SK-N-SH treated with all-trans-retinoic acid at 6 μM for 48 hours (cell line): ENCODE measurements at regions not wholly inside any gene's neighbourhood (a gene's known extent, or its start where the extent isn't known, plus 50 kb on each side); places are given as distances from the start of the nearest gene placed in this dataset.

Source experiments
- ATAC-seq: fragments of 200-7000 bp; cut with Tn5 transposase; 3 replicates; pipeline ENCODE4 v1.9.1; 2020; ENCODE audit warnings: mild to moderate bottlenecking, moderate library complexity
- ARNTL ChIP-seq: fragments of 450-650 bp; formaldehyde crosslinking; IDR thresholded peaks from 2 replicates; pipeline ENCODE4 v1.5.0; 2020; ENCODE audit warnings: low read depth, mild to moderate bottlenecking, moderate library complexity, borderline replicate concordance
- CREB5 ChIP-seq: fragments of 250-450 bp; sonication (Bioruptor Pico); IDR thresholded peaks from 2 replicates; pipeline ENCODE4 v1.5.1; 2020; ENCODE audit warnings: low read depth, mild to moderate bottlenecking, moderate library complexity
- CSDC2 ChIP-seq: fragments of 250-450 bp; sonication (Bioruptor Pico); IDR thresholded peaks from 2 replicates; pipeline ENCODE4 v1.5.0; 2020; ENCODE audit warnings: mild to moderate bottlenecking, moderate library complexity
- ESRRG ChIP-seq: fragments of 250-450 bp; sonication (Bioruptor Pico); IDR thresholded peaks from 2 replicates; pipeline ENCODE4 v1.6.1; 2021; ENCODE audit warnings: mild to moderate bottlenecking
- GLIS3 ChIP-seq: fragments of 250-450 bp; sonication (Bioruptor Pico); IDR thresholded peaks from 2 replicates; pipeline ENCODE4 v1.5.0; 2020; ENCODE audit warnings: mild to moderate bottlenecking, moderate library complexity
- ISL1 ChIP-seq: fragments of 250-450 bp; sonication (Bioruptor Pico); IDR thresholded peaks from 2 replicates; pipeline ENCODE4 v2.1.2; 2022; ENCODE audit warnings: mild to moderate bottlenecking, moderate library complexity
- OSR1 ChIP-seq: fragments of 250-450 bp; sonication (Bioruptor Pico); IDR thresholded peaks from 2 replicates; pipeline ENCODE4 v1.8.0; 2022; ENCODE audit warnings: moderate library complexity, mild to moderate bottlenecking, inconsistent platforms
- PPARA ChIP-seq: fragments of 250-450 bp; sonication (Bioruptor Pico); IDR thresholded peaks from 2 replicates; pipeline ENCODE4 v1.5.0; 2020; ENCODE audit warnings: mild to moderate bottlenecking, borderline replicate concordance
- RARB ChIP-seq: fragments of 250-450 bp; sonication (Bioruptor Pico); IDR thresholded peaks from 2 replicates; pipeline ENCODE4 v1.8.0; 2021; ENCODE audit warnings: mild to moderate bottlenecking, moderate library complexity
- SNAI2 ChIP-seq: fragments of 250-450 bp; sonication (Bioruptor Pico); IDR thresholded peaks from 2 replicates; pipeline ENCODE4 v1.5.0; 2020; ENCODE audit warnings: mild to moderate bottlenecking, moderate library complexity
- TCF4 ChIP-seq: fragments of 250-450 bp; sonication (Bioruptor Pico); IDR thresholded peaks from 2 replicates; pipeline ENCODE4 v1.8.0; 2021; ENCODE audit warnings: mild to moderate bottlenecking, moderate library complexity, borderline replicate concordance
- TOX ChIP-seq: fragments of 250-450 bp; sonication (Bioruptor Pico); IDR thresholded peaks from 2 replicates; pipeline ENCODE4 v1.8.0; 2021; ENCODE audit warnings: mild to moderate bottlenecking, moderate library complexity, borderline replicate concordance
- TSHZ2 ChIP-seq: fragments of 250-450 bp; sonication (Bioruptor Pico); IDR thresholded peaks from 2 replicates; pipeline ENCODE4 v1.5.0; 2020; ENCODE audit warnings: mild to moderate bottlenecking, moderate library complexity
- ZC3H10 ChIP-seq: fragments of 250-450 bp; sonication (Bioruptor Pico); IDR thresholded peaks from 2 replicates; pipeline ENCODE4 v1.5.1; 2021; ENCODE audit warnings: mild to moderate bottlenecking, moderate library complexity
- ZFP30 ChIP-seq: fragments of 450-650 bp; formaldehyde crosslinking; IDR thresholded peaks from 2 replicates; pipeline ENCODE4 v1.5.0; 2022; ENCODE audit warnings: mild to moderate bottlenecking, moderate library complexity
- ZNF565 ChIP-seq: fragments of 450-650 bp; formaldehyde crosslinking; conservative IDR thresholded peaks from 2 replicates; pipeline ENCODE4 v1.5.0; 2020; ENCODE audit warnings: low read depth, mild to moderate bottlenecking, moderate library complexity
- ZNF70 ChIP-seq: fragments of 450-650 bp; formaldehyde crosslinking; IDR thresholded peaks from 2 replicates; pipeline ENCODE4 v1.5.0; 2020; ENCODE audit warnings: mild to moderate bottlenecking, moderate library complexity
- ZNF8 ChIP-seq: fragments of 450-650 bp; formaldehyde crosslinking; IDR thresholded peaks from 2 replicates; pipeline ENCODE4 v1.5.0; 2020; ENCODE audit warnings: mild to moderate bottlenecking, moderate library complexity
- TF ChIP-seq, protein P1 (sequence below): fragments of 250-450 bp; sonication (Bioruptor Pico); IDR thresholded peaks from 2 replicates; pipeline ENCODE4 v1.8.0; 2021; ENCODE audit warnings: low read depth, mild to moderate bottlenecking, moderate library complexity, borderline replicate concordance
- TF ChIP-seq, protein P2 (sequence below): fragments of 250-450 bp; sonication (Bioruptor Pico); IDR thresholded peaks from 2 replicates; pipeline ENCODE4 v1.5.1; 2021; ENCODE audit warnings: mild to moderate bottlenecking, moderate library complexity

GRCh38 chr2:41399437-41400087 lies 648.3 kb upstream of the PKDCC start:
- no peak for ATAC-seq

GRCh38 chr2:41400088-41400665 lies 647.6 kb upstream of the PKDCC start:
- no peak for TF ChIP-seq ISL1 (CRISPR knock-in tag)
- TF ChIP-seq OSR1 (CRISPR knock-in tag) = no peak
- TF ChIP-seq ZNF70 = no peak
- no peak for TF ChIP-seq ESRRG (CRISPR knock-in tag)
- no peak for TF ChIP-seq ZNF8
- no peak for TF ChIP-seq GLIS3
- no peak for TF ChIP-seq TSHZ2 (CRISPR knock-in tag)
- TF ChIP-seq, protein P1, sequence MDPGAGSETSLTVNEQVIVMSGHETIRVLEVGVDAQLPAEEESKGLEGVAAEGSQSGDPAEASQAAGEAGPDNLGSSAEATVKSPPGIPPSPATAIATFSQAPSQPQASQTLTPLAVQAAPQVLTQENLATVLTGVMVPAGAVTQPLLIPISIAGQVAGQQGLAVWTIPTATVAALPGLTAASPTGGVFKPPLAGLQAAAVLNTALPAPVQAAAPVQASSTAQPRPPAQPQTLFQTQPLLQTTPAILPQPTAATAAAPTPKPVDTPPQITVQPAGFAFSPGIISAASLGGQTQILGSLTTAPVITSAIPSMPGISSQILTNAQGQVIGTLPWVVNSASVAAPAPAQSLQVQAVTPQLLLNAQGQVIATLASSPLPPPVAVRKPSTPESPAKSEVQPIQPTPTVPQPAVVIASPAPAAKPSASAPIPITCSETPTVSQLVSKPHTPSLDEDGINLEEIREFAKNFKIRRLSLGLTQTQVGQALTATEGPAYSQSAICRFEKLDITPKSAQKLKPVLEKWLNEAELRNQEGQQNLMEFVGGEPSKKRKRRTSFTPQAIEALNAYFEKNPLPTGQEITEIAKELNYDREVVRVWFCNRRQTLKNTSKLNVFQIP (CRISPR knock-in tag) = no peak
- no peak for TF ChIP-seq ZFP30 (CRISPR knock-in tag)
- TF ChIP-seq, protein P2, sequence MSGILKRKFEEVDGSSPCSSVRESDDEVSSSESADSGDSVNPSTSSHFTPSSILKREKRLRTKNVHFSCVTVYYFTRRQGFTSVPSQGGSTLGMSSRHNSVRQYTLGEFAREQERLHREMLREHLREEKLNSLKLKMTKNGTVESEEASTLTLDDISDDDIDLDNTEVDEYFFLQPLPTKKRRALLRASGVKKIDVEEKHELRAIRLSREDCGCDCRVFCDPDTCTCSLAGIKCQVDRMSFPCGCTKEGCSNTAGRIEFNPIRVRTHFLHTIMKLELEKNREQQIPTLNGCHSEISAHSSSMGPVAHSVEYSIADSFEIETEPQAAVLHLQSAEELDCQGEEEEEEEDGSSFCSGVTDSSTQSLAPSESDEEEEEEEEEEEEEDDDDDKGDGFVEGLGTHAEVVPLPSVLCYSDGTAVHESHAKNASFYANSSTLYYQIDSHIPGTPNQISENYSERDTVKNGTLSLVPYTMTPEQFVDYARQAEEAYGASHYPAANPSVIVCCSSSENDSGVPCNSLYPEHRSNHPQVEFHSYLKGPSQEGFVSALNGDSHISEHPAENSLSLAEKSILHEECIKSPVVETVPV (CRISPR knock-in tag) = no peak
- no peak for TF ChIP-seq TCF4 (CRISPR knock-in tag)
- TF ChIP-seq CSDC2 (CRISPR knock-in tag) = no peak
- TF ChIP-seq SNAI2 (CRISPR knock-in tag) = no peak
- no peak for TF ChIP-seq RARB (CRISPR knock-in tag)
- TF ChIP-seq ZNF565 (CRISPR knock-in tag) = no peak
- no peak for TF ChIP-seq ZC3H10 (CRISPR knock-in tag)
- TF ChIP-seq, all 23 proteins: peak for 0
- ATAC-seq = no peak

More at GRCh38 chr2:41399437-41400087, 648.3 kb upstream of the PKDCC start:
- TF ChIP-seq, protein P1 (CRISPR knock-in tag) = no peak
- TF ChIP-seq PPARA (CRISPR knock-in tag) (no peak), TOX (no peak), ZNF8 (no peak)
- TF ChIP-seq, protein P2 (CRISPR knock-in tag) = no peak

- ATAC-seq = no peak
- TF ChIP-seq GLIS3 (no peak), ESRRG (CRISPR knock-in tag) (no peak), RARB (CRISPR knock-in tag) (no peak), TOX (no peak), CSDC2 (CRISPR knock-in tag) (no peak), OSR1 (CRISPR knock-in tag) (no peak), SNAI2 (CRISPR knock-in tag) (no peak), ZNF70 (no peak), ZNF8 (no peak), CREB5 (CRISPR knock-in tag) (no peak), ARNTL (CRISPR knock-in tag) (no peak)
- TF ChIP-seq, protein P2 (CRISPR knock-in tag) = no peak
These were observed 642.4 kb upstream of the PKDCC start for GRCh38 chr2:41405441-41405840.
